ENCODE measurements at regions not wholly inside any gene's neighbourhood (a gene's known extent, or its start where the extent isn't known, plus 50 kb on each side); places are given as distances from the start of the nearest gene placed in this dataset.

DNA sequence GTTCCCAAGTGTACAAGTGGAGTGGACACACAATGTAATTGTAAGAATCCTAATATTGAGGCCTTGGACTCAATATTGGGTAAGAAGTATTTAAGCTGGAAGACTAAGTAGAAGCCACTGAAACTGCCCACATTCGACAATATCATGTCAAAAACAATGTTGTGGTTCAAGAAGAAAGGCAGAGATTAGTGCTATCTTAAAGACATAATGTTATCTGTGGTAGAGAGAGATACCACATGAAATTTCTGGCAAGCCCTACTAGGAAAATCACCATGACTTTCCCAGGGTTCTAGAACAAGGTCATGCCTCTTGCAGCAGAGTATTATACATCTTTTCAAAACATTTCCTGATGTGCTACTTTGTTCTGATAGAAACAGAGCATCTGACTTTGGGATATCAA is 192.6 kb downstream of the RAP2B start:
- TF ChIP-seq EZH2 (IDR thresholded peaks at IDR 0.05; ENCODE audit: borderline replicate concordance) (no peak), CTCF (IDR thresholded peaks at IDR 0.05; ENCODE audit: poor library complexity) (no peak), EZH2phosphoT487 (IDR thresholded peaks at IDR 0.05; ENCODE audit: low read depth, severe bottlenecking, unreplicated experiment) (no peak)
